DND-41 (cell line): ENCODE measurements at regions not wholly inside any gene's neighbourhood (a gene's known extent, or its start where the extent isn't known, plus 50 kb on each side); places are given as distances from the start of the nearest gene placed in this dataset.

ENCODE experiments used
- EZH2 ChIP-seq: IDR thresholded peaks from 3 replicates; pipeline ENCODE4 v1.6.1; 2012; ENCODE audit warnings: borderline replicate concordance, low read depth, mild to moderate bottlenecking, moderate library complexity, low read length, inconsistent platforms; ENCODE audit not compliant: severe bottlenecking
- TF ChIP-seq, protein P1 (sequence below): IDR thresholded peaks from 2 replicates; pipeline ENCODE4 v1.5.1; 2012; ENCODE audit warnings: borderline replicate concordance, low read length, moderate library complexity, mild to moderate bottlenecking; ENCODE audit not compliant: poor library complexity, severe bottlenecking; ENCODE audit errors: extremely low read depth

DNA sequence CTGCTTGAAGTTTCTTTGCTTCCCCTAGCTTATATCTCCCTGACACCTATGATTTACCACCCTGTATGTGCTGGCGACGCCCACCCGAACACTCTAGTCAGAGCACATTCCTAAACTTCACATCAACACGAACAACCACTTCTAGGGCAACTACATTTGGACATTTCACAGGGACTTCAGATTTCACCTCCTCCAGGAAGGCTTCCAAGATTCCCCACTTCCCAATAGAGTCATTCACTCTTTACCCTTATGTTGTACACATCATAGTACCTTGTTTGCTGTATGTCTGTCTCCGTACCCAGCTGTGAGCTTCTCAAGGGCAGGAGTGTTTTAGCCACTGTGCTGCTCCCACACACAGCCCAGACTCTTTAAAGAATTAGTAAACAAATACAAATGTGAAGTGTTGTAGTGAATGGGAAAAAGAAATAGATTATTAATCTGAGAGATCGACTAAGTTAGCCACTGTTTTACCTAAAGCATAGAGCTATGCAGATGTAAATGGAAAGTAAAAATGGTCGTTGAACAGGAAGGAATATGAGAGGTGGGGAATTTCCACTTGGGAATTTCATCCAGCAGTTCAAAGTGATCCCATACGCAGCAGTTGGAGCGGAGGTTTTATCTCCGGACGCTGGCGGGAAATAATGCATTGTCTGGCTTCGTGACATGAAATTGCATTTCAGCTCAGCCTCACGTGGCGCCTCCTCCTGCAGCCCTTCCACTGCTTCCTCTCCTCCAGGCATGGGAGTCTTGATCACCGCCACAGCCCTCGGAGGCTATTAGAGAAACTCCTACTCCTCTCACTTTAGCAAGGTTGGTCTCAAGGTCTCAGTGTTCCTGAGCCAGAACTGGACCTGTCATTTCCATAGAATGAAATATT is 233.4 kb upstream of the COPS8 start:
- TF ChIP-seq, protein P1, sequence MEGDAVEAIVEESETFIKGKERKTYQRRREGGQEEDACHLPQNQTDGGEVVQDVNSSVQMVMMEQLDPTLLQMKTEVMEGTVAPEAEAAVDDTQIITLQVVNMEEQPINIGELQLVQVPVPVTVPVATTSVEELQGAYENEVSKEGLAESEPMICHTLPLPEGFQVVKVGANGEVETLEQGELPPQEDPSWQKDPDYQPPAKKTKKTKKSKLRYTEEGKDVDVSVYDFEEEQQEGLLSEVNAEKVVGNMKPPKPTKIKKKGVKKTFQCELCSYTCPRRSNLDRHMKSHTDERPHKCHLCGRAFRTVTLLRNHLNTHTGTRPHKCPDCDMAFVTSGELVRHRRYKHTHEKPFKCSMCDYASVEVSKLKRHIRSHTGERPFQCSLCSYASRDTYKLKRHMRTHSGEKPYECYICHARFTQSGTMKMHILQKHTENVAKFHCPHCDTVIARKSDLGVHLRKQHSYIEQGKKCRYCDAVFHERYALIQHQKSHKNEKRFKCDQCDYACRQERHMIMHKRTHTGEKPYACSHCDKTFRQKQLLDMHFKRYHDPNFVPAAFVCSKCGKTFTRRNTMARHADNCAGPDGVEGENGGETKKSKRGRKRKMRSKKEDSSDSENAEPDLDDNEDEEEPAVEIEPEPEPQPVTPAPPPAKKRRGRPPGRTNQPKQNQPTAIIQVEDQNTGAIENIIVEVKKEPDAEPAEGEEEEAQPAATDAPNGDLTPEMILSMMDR, result no peak
- TF ChIP-seq EZH2, result no peak
